ENCODE measurements at regions not wholly inside any gene's neighbourhood (a gene's known extent, or its start where the extent isn't known, plus 50 kb on each side); places are given as distances from the start of the nearest gene placed in this dataset.

DNA sequence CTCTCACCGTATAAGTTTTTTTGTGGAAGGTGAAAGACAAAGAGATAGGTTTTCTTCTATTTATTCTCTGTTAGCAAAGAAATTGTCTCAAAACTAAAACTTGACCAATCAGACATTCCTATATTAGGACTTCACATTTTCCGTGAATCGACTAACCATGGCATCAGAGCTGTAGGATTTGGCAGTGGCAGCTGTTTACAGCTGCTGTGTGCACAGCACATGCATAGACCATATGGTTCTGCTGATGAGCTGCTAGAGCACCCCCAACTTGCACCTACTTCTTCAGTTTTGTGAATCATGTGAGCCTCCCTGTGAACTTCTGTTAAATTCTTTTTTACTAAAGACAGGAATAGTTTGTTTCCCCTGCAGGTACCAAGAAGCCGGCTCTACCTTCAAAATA is 157.9 kb downstream of the RFX6 start:
- Histone ChIP-seq H3K79me2 (ENCODE audit: insufficient read depth, low read length) (no peaks in the 10 kb centered on the region), H3K14ac (ENCODE audit: insufficient read depth, low read length) (no peak overlapping the region), H3K18ac (ENCODE audit: insufficient read length, low read depth, low read length) (no peak overlapping the region), H3K23ac (ENCODE audit: insufficient read length, low read depth, low read length) (no peak overlapping the region), H4K20me1 (ENCODE audit: control insufficient read depth, insufficient read depth, insufficient read length) (no peaks in the 10 kb centered on the region), H2BK120ac (ENCODE audit: low read depth, low read length, poor library complexity, severe bottlenecking) (no peak overlapping the region), H4K8ac (replicated peaks; ENCODE audit: insufficient read length, low read depth, low read length) (no peak overlapping the region), H2AFZ (ENCODE audit: low read length) (no peak overlapping the region), H2BK15ac (ENCODE audit: low read depth, low read length) (no peak overlapping the region), H3K9me3 (ENCODE audit: control insufficient read depth, low read depth, low read length) (no peaks in the 10 kb centered on the region), H2BK5ac (ENCODE audit: insufficient read length, low read length) (no peak overlapping the region), H2BK20ac (ENCODE audit: low read depth, low read length, poor library complexity, severe bottlenecking) (no peak overlapping the region), H4K91ac (ENCODE audit: insufficient read length, low read depth, low read length) (no peak overlapping the region), H3K56ac (ENCODE audit: insufficient read length, low read depth, low read length) (no peak overlapping the region), H3K4me1 (ENCODE audit: insufficient read depth, low read length) (no peaks in the 10 kb centered on the region), H3K27ac (ENCODE audit: insufficient read length, low read depth, low read length) (no peak overlapping the region), H2AK5ac (ENCODE audit: insufficient read length, low read length) (no peak overlapping the region), H3K23me2 (ENCODE audit: insufficient read length, low read depth, low read length, poor library complexity, severe bottlenecking) (no peaks in the 10 kb centered on the region), H3K27me3 (ENCODE audit: insufficient read depth, low read length) (no peaks in the 10 kb centered on the region), H3K4me2 (ENCODE audit: insufficient read depth, insufficient read length, low read length) (no peak overlapping the region), H3K4ac (ENCODE audit: low read depth, low read length) (no peak overlapping the region), H3K9ac (ENCODE audit: extremely low read depth, insufficient read length, low read length) (no peak overlapping the region), H4K5ac (ENCODE audit: insufficient read length, low read depth, low read length) (no peak overlapping the region), H3K79me1 (ENCODE audit: insufficient read depth, low read depth, low read length, poor library complexity, severe bottlenecking) (no peaks in the 10 kb centered on the region), H2BK12ac (ENCODE audit: insufficient read length, low read depth, low read length) (no peak overlapping the region), H3T11ph (ENCODE audit: low read length) (no peak overlapping the region)
- no peak for DNase-seq
- Mint-ChIP-seq H3K4me1 (no peaks in the 10 kb centered on the region), H3K36me3 (ENCODE audit: insufficient read depth in 1 of 3, low read depth in 3 of 3) (no peaks in the 10 kb centered on the region), H3K27me3 (ENCODE audit: low read depth) (no peaks in the 10 kb centered on the region; the same call in 1 of the 2 replicates), H3K27ac (no peak overlapping the region), H3K4me3 (no peak overlapping the region), H3K9me3 (peaks cover 0 to 3% of the 10 kb centered on the region in 2 experiments; a peak in 1 of 5 replicates)
- WGBS (ENCODE audit: extremely low coverage, insufficient read length, low lambda C conversion rate): no CpG with 5 or more reads among the region's 4 CpGs
- no peak for TF ChIP-seq CTCF (conservative IDR thresholded peaks at IDR 0.05)
